GM12878 (cell line): ENCODE measurements at regions not wholly inside any gene's neighbourhood (a gene's known extent, or its start where the extent isn't known, plus 50 kb on each side); places are given as distances from the start of the nearest gene placed in this dataset.

Experiments
- ATAC-seq: fragments of 200-7000 bp; cut with Tn5 transposase; 3 replicates; pipeline ENCODE4 v1.9.1; 2020; ENCODE audit warnings: mild to moderate bottlenecking, moderate library complexity
- BruUV-seq: library from RNA; stranded (reverse); fragments of 400-500 nt; replicated peaks from 2 replicates; lab custom pipeline; 2021; lab: Mats Ljungman, UMichigan
- CTCF ChIA-PET: fragments of 300-600 bp; sonication (Branson Sonifier 250); formaldehyde crosslinking; extraction: SDS; loops from one replicate; lab custom pipeline; 2021; ENCODE audit warnings: inconsistent platforms; lab: Yijun Ruan, JAX
- POLR2A ChIA-PET: fragments of 350-600 bp; formaldehyde crosslinking; extraction: SDS; loops from one replicate; lab custom pipeline; 2021; ENCODE audit warnings: inconsistent platforms; lab: Charles Lee
- RAD21 ChIA-PET: fragments of 300-600 bp; sonication (Branson Sonifier 250); formaldehyde crosslinking; loops from one replicate; lab custom pipeline; 2023; ENCODE audit warnings: antibody characterized with exemption; ENCODE audit not compliant: unreplicated experiment; lab: Charles Lee
- SMC1A ChIA-PET: fragments of 300-600 bp; sonication (Branson Sonifier 250); formaldehyde crosslinking; loops from one replicate; lab custom pipeline; 2023; ENCODE audit not compliant: unreplicated experiment, uncharacterized antibody; lab: Charles Lee
- DNase-seq: peaks from one replicate; pipeline ENCODE4 v3.0.0-alpha.2; 2011; ENCODE audit warnings: low read depth, low spot score
- FAIRE-seq: peaks from 3 replicates; lab custom pipeline; 2011; peaks lifted over from hg19 to GRCh38; lab: Jason Lieb, UNC
- H2AFZ ChIP-seq: 2 replicates; pipeline ENCODE4 v1.6.0; 2011; ENCODE audit warnings: low read depth, low read length, control low read depth; ENCODE audit not compliant: control insufficient read depth
- H3K27ac ChIP-seq: 2 replicates; pipeline ENCODE4 v1.5.1; 2011; ENCODE audit warnings: control low read depth; ENCODE audit not compliant: control insufficient read depth, insufficient read depth
- H3K27me3 ChIP-seq, 2 experiments: replicated peaks in 1 of 2; 2 replicates each; pipeline versions ENCODE4 v1.6.0 to v1.6.1; 2011; ENCODE audit warnings: low read length in 1 of 2; ENCODE audit not compliant: control insufficient read depth in 2 of 2, insufficient read depth in 2 of 2
- H3K36me3 ChIP-seq, 2 experiments: 2 replicates each; pipeline ENCODE4 v1.5.1; 2011; ENCODE audit warnings: low read length in 1 of 2; ENCODE audit not compliant: control insufficient read depth in 2 of 2, insufficient read depth in 2 of 2
- H3K4me1 ChIP-seq: 2 replicates; pipeline ENCODE4 v1.6.1; 2011; ENCODE audit warnings: mild to moderate bottlenecking, low read length, moderate library complexity, mixed read lengths; ENCODE audit not compliant: control insufficient read depth, insufficient read depth
- H3K4me2 ChIP-seq: 2 replicates; pipeline ENCODE4 v1.6.0; 2011; ENCODE audit warnings: control low read depth; ENCODE audit not compliant: control insufficient read depth, insufficient read depth
- H3K4me3 ChIP-seq: fragments of 200-600 bp; sonication (generic); 2 replicates; pipeline ENCODE4 v1.5.1; 2016
- H3K79me2 ChIP-seq: 2 replicates; pipeline ENCODE4 v1.6.0; 2011; ENCODE audit warnings: low read length; ENCODE audit not compliant: control insufficient read depth, insufficient read depth
- H3K9ac ChIP-seq: 2 replicates; pipeline ENCODE4 v1.8.0; 2011; ENCODE audit warnings: low read length, control low read depth, mixed read lengths; ENCODE audit not compliant: control insufficient read depth, insufficient read depth
- H3K9me3 ChIP-seq: replicated peaks from 3 replicates; pipeline ENCODE4 v1.5.1; 2011; ENCODE audit warnings: mild to moderate bottlenecking, low read length; ENCODE audit not compliant: control insufficient read depth, insufficient read depth
- H4K20me1 ChIP-seq: 2 replicates; pipeline ENCODE4 v1.6.0; 2011; ENCODE audit not compliant: control insufficient read depth, insufficient read depth
- BCL11A ChIP-seq: IDR thresholded peaks from 2 replicates; pipeline ENCODE4 v1.6.1; 2011; ENCODE audit warnings: low read depth, low read length
- CBFB ChIP-seq: IDR thresholded peaks from 2 replicates; pipeline ENCODE4 v1.6.1; 2016; ENCODE audit warnings: antibody characterized with exemption, low read depth
- IKZF2 ChIP-seq, 2 experiments: fragments of 450-650 bp; IDR thresholded peaks; 2 replicates each; pipeline ENCODE4 v1.6.1; 2017; ENCODE audit warnings: mild to moderate bottlenecking in 2 of 2, moderate library complexity in 2 of 2
- IRF3 ChIP-seq: fragments of 450-650 bp; IDR thresholded peaks from 2 replicates; pipeline ENCODE4 v1.6.1; 2014; ENCODE audit warnings: mild to moderate bottlenecking
- MEF2B ChIP-seq: fragments of 450-650 bp; IDR thresholded peaks from 2 replicates; pipeline ENCODE4 v1.6.1; 2018; ENCODE audit warnings: mild to moderate bottlenecking, moderate library complexity; ENCODE audit not compliant: partially characterized antibody, poor library complexity, severe bottlenecking
- NFIC ChIP-seq: IDR thresholded peaks from 2 replicates; pipeline ENCODE4 v1.6.1; 2012; ENCODE audit warnings: low read depth, mild to moderate bottlenecking, inconsistent platforms, low read length, moderate library complexity
- NR2F1 ChIP-seq: fragments of 450-650 bp; conservative IDR thresholded peaks from 2 replicates; pipeline ENCODE4 v1.6.1; 2017; ENCODE audit warnings: mild to moderate bottlenecking
- PKNOX1 ChIP-seq: fragments of 450-650 bp; IDR thresholded peaks from 2 replicates; pipeline ENCODE4 v1.6.1; 2016; ENCODE audit warnings: mild to moderate bottlenecking
- RAD21 ChIP-seq: IDR thresholded peaks from 2 replicates; pipeline ENCODE4 v1.6.1; 2011; ENCODE audit warnings: mild to moderate bottlenecking, low read depth, low read length, moderate library complexity; ENCODE audit not compliant: insufficient read depth
- SMARCA5 ChIP-seq: fragments of 450-650 bp; IDR thresholded peaks from 2 replicates; pipeline ENCODE4 v1.6.1; 2017; ENCODE audit warnings: mild to moderate bottlenecking
- SP1 ChIP-seq: IDR thresholded peaks from one replicate; pipeline ENCODE4 v1.6.1; 2011; ENCODE audit warnings: low read depth, low read length
- SRF ChIP-seq, 2 experiments: IDR thresholded peaks; 2 replicates each; pipeline ENCODE4 v1.6.1; 2011; ENCODE audit warnings: low read depth in 2 of 2, low read length in 2 of 2, mild to moderate bottlenecking in 1 of 2, moderate library complexity in 1 of 2
- TCF12 ChIP-seq: IDR thresholded peaks from 2 replicates; pipeline ENCODE4 v1.6.1; 2011; ENCODE audit warnings: low read depth, mild to moderate bottlenecking, low read length
- WGBS: methylation state at CpG from one replicate; pipeline ENCODE4 v1.1.6; 2016; ENCODE audit warnings: low lambda C conversion rate; ENCODE audit not compliant: insufficient replicate concordance, insufficient coverage; ENCODE audit errors: missing lambda C conversion rate; 5-methylcytosine and 5-hydroxymethylcytosine counted together
- in situ Hi-C: fragments of 300-500 bp; cut with MboI; formaldehyde crosslinking; loops from 9 replicates; pipeline ENCODE4 v1.14.3; 2018; ENCODE audit warnings: mixed read lengths
- intact Hi-C: fragments of 100-400 bp; cut with micrococcal nuclease; formaldehyde crosslinking; loops from one replicate; pipeline ENCODE4 v1.14.2; 2022; ENCODE audit not compliant: unreplicated experiment

- WGBS: 0% methylated on average over 2 of the region's 2 CpGs
- Histone ChIP-seq H4K20me1 (no peaks in the 10 kb centered on the region), H2AFZ (no peak overlapping the region), H3K79me2 (no peaks in the 10 kb centered on the region), H3K9me3 (no peaks in the 10 kb centered on the region), H3K4me1 (no peaks in the 10 kb centered on the region), H3K27me3 (no peaks in the 10 kb centered on the region), H3K36me3 (no peaks in the 10 kb centered on the region), H3K4me3 (no peak overlapping the region), H3K27ac (no peak overlapping the region), H3K9ac (no peak overlapping the region), H3K4me2 (no peak overlapping the region)
- RAD21 ChIA-PET: no interaction called here
- SMC1A ChIA-PET: no interaction called here
- FAIRE-seq (no peak), ATAC-seq (no peak), DNase-seq (no peak)
- CTCF ChIA-PET: no interaction called here
- intact Hi-C loops (no loop called here), in situ Hi-C loops (no loop called here)
- BruUV-seq: no TSS peak
- TF ChIP-seq SP1: no peak
- TF ChIP-seq BCL11A: no peak
- no peak for TF ChIP-seq RAD21
- TF ChIP-seq TCF12: no peak
- TF ChIP-seq MEF2B: no peak
- TF ChIP-seq CBFB: no peak
- TF ChIP-seq SRF (IDR thresholded peaks at IDR 0.05; ENCODE audit: low read depth in 2 of 2, low read length in 2 of 2): no peak
- TF ChIP-seq PKNOX1: no peak
- TF ChIP-seq IRF3: no peak
- TF ChIP-seq NR2F1: no peak
- TF ChIP-seq SMARCA5: no peak
- no peak for TF ChIP-seq NFIC
- TF ChIP-seq IKZF2 (IDR thresholded peaks at IDR 0.05): no peak
- POLR2A ChIA-PET: no interaction called here
Measured at GRCh38 chr2:6008186-6008585, 316.0 kb downstream of the SOX11 start.
